ENCODE measurements at regions not wholly inside any gene's neighbourhood (a gene's known extent, or its start where the extent isn't known, plus 50 kb on each side); places are given as distances from the start of the nearest gene placed in this dataset.

DNA sequence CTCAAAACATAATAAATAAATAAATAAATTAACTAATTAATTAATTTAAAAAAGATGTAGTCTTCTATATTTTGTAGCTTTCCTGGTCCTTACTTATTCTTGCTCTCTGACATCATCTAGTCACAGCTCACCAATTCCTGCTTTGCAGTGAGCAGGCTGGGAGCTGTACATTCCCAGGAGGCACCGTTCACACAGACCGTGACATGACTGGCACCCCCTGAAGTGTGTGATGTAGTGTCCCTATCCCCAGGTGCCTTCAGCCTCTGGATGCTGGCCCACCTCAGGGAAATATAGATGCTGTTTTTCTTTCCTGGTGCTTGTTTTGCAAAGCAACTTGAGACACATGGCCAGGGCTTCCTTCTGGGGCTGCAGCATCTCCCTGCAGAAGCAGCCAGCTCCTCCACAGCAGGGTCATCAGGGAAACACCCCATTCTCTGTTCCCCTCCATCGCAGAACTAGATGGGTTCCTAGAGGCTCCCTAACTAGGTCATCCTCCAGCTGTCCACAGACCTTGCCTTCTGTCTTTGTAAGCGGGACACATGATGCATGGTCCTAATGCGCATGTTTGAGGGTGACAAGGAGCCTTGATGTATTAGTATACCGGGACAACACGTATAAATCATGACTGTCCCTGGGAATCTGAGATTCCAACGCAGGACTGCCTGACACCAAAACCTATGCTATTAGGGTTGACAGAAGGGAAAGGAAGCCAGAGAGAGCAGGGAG lies 76.4 kb downstream of the RHOB start:
- H3K27ac ChIP-seq = no peak overlapping the region
- TF ChIP-seq, protein P1, sequence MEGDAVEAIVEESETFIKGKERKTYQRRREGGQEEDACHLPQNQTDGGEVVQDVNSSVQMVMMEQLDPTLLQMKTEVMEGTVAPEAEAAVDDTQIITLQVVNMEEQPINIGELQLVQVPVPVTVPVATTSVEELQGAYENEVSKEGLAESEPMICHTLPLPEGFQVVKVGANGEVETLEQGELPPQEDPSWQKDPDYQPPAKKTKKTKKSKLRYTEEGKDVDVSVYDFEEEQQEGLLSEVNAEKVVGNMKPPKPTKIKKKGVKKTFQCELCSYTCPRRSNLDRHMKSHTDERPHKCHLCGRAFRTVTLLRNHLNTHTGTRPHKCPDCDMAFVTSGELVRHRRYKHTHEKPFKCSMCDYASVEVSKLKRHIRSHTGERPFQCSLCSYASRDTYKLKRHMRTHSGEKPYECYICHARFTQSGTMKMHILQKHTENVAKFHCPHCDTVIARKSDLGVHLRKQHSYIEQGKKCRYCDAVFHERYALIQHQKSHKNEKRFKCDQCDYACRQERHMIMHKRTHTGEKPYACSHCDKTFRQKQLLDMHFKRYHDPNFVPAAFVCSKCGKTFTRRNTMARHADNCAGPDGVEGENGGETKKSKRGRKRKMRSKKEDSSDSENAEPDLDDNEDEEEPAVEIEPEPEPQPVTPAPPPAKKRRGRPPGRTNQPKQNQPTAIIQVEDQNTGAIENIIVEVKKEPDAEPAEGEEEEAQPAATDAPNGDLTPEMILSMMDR (IDR thresholded peaks at IDR 0.05) = no peak
- no peak for TF ChIP-seq POLR2A (IDR thresholded peaks at IDR 0.05)
- TF ChIP-seq POLR2AphosphoS5 (IDR thresholded peaks at IDR 0.05; ENCODE audit: insufficient read depth in 1 of 2, low read depth in 1 of 2) = no peak
- peaks cover 20% of the 10 kb centered on the region for H3K4me1 ChIP-seq
- DNase-seq (ENCODE audit: extremely low spot score in 2 of 2) = no peak
- intact Hi-C loops (cut with DNase I) = no loop called here
- H3K9me3 ChIP-seq = no peaks in the 10 kb centered on the region
- H3K27me3 ChIP-seq = no peaks in the 10 kb centered on the region
- no peaks in the 10 kb centered on the region for H3K36me3 ChIP-seq
- H3K4me3 ChIP-seq = no peak overlapping the region

DNA sequence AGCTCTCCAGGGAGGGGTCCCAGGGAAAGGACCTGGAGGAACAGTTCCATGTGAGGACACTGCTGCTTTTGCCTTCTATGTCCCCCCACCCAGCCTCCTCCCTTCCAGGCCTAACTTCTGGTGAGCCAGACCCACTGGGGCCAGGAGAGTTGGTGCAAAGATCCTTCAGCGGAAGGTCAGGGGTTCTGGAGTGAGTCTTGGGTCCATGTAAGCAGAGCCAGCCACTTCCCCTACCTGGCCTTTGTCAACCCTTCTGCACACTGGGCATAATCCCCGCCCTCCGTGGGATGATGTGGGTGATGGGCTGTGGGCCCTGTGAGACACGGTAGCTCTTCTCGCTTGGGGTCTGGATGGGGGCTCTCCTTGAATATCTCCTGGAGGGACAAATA lies 76.9 kb downstream of the RHOB start:
- no peak overlapping the region for H3K27ac ChIP-seq
- TF ChIP-seq POLR2AphosphoS5 (IDR thresholded peaks at IDR 0.05; ENCODE audit: insufficient read depth in 1 of 2, low read depth in 1 of 2) = no peak
- H3K36me3 ChIP-seq = no peaks in the 10 kb centered on the region
- H3K4me3 ChIP-seq = no peak overlapping the region
- no peaks in the 10 kb centered on the region for H3K9me3 ChIP-seq
- intact Hi-C loops (cut with DNase I) = no loop called here
- H3K27me3 ChIP-seq = no peaks in the 10 kb centered on the region
- DNase-seq (ENCODE audit: extremely low spot score in 2 of 2) = no peak
- peaks cover 20% of the 10 kb centered on the region for H3K4me1 ChIP-seq

DNA sequence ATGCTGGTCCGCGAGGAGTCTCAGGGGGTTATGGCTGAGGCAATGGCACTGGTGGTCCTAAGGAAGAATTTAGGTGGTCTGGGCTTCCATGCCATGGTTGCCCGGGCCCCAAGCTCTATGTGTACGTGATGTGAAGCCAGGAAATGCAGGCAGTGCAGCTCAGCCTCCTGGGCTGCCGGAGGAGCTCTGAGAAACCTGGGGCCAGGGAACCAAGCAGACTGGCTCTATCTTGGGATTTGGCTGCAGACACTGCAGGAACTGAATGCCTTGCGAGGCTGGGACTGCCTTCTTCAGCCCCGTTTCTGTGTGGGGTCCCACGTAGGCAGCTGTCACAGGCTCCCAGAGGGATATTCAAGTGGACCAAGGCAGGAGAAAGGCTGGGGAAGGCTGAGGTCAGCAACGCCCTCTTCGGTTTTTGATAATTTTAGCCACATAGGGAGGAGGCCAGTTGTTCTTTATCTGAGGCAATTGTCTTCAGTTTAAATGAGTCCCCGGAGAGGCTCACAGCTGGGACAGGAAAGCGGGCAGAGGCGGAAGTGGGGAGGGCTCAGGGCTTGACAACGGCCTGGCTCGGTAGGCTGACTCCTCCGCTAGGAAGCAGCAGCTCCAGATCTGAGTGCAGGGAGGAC lies 77.7 kb downstream of the RHOB start:
- Histone ChIP-seq H3K4me3 (no peak overlapping the region), H3K4me1 (peaks cover 20% of the 10 kb centered on the region), H3K9me3 (no peaks in the 10 kb centered on the region), H3K27ac (no peak overlapping the region), H3K36me3 (no peaks in the 10 kb centered on the region), H3K27me3 (no peaks in the 10 kb centered on the region)
- TF ChIP-seq POLR2AphosphoS5 (IDR thresholded peaks at IDR 0.05; ENCODE audit: insufficient read depth in 1 of 2, low read depth in 1 of 2) = no peak
- no peak for TF ChIP-seq POLR2A (IDR thresholded peaks at IDR 0.05)
- DNase-seq (ENCODE audit: extremely low spot score in 2 of 2) = no peak
- intact Hi-C loops (cut with DNase I) = no loop called here

DNA sequence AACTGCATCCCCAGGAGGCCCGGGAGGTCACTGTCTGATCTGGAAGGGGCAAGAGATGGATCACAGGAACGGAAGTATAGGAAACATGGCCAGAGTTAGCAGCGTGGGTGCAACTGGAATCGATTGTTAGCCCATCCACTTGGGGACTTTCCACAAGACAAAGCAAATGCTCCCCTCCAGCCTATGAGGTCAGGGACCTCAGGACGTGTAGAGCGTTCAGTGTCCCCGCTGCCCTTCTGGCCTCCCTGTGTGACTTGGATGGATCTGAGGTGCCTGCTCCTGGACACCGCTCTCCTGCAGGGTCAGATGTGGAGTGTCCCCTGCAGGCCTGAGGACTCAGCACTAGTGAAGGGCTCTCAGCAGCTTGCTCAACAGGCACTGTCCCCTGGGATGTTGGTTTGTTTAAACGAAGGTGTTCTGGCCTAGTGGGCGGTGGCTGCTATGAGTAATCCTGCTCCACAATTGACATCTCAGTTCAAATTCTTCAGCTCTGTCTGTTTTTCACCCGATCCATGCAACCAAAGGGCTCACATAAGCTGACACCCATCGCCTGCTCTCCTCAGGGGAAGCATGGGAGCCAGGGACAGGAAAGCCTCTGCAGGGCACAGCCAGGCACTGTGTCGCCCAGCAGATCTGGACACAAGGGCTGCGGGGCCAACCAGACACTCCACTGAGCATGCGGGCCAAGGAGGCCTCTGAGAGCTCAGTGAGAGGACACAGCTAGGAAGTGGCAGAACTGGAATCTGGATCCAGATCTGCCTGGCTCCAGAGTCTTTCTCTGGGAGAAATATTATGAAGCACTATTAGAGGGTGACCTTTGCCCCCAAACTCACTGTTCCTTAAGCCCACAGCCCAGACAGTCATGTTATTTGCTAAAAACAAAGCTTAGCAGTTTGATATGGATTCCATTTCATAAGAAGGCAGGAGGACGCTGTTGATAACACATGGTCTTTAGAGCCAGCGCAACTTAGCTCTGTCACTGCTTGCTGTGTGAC lies 78.5 kb downstream of the RHOB start:
- Histone ChIP-seq H3K4me3 (no peak overlapping the region), H3K9me3 (no peaks in the 10 kb centered on the region), H3K27ac (peak overlapping the region; percentile 49), H3K27me3 (no peaks in the 10 kb centered on the region), H3K4me1 (peaks cover 20% of the 10 kb centered on the region), H3K36me3 (no peaks in the 10 kb centered on the region)
- no peak for DNase-seq (ENCODE audit: extremely low spot score in 2 of 2)
- no peak for TF ChIP-seq POLR2A (IDR thresholded peaks at IDR 0.05)
- TF ChIP-seq, protein P1 (IDR thresholded peaks at IDR 0.05) = no peak
- TF ChIP-seq POLR2AphosphoS5 (IDR thresholded peaks at IDR 0.05; ENCODE audit: insufficient read depth in 1 of 2, low read depth in 1 of 2) = no peak
- intact Hi-C loops (cut with DNase I) = no loop called here

DNA sequence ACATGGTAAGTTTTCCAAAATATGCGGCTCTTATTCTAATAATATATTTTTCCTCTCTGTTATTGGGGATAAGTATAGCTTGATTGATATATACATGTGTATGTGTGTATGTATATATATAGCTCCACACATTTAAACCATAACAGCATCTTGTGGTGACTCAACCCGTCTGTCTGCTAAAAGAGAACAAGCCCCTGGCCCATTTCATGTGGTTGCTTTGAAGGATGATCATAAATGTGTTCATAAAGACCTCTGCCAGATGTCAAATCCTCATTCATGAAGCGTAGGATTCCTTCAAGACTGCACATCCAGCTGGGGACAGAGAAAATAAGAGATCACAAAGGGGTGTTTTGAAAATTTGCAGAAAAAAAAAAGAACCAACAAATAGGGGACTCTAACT lies 79.3 kb downstream of the RHOB start:
- intact Hi-C loops (cut with DNase I) = no loop called here
- H3K27me3 ChIP-seq = no peaks in the 10 kb centered on the region
- H3K4me1 ChIP-seq = peaks cover 20% of the 10 kb centered on the region
- DNase-seq (ENCODE audit: extremely low spot score in 2 of 2) = no peak
- no peak overlapping the region for H3K27ac ChIP-seq
- no peaks in the 10 kb centered on the region for H3K36me3 ChIP-seq
- no peak for TF ChIP-seq POLR2AphosphoS5 (IDR thresholded peaks at IDR 0.05; ENCODE audit: insufficient read depth in 1 of 2, low read depth in 1 of 2)
- TF ChIP-seq, protein P1 (IDR thresholded peaks at IDR 0.05) = no peak
- no peak overlapping the region for H3K4me3 ChIP-seq
- no peaks in the 10 kb centered on the region for H3K9me3 ChIP-seq

Measured in vagina (tissue), 2 donors.